GM18873 (cell line): ENCODE measurements at regions not wholly inside any gene's neighbourhood (a gene's known extent, or its start where the extent isn't known, plus 50 kb on each side); places are given as distances from the start of the nearest gene placed in this dataset.
"Not testable (repeated sequence)": the region's sequence is repeated elsewhere in the genome, so short reads cannot be mapped to it uniquely, and the experiment has no call there.

Experiments used
- ATAC-seq: cut with Tn5 transposase; IDR thresholded peaks from one replicate; pipeline ENCODE4 v1.9.1; 2021; ENCODE audit warnings: mild to moderate bottlenecking, moderate library complexity, moderate number of reproducible peaks; ENCODE audit not compliant: unreplicated experiment, low FRiP score

DNA sequence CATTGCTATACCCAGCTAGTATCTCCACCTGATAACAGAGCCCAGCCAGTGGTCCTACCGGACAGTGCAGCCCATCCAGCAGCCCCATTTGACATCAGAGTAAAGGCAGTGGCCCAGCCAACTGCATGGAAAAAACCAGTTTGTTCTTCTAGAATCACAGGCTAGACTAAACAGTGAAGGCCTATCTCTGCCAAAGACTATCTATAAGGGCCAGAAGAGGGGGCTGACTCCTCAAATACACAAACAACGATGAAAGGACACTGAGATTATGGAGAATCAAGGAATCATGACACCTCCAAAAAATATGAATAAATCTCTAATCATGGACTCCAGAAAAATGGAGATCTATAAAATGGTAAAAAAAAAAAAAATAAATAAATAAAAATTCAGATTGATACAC lies 546.4 kb upstream of the HTR2C start:
- ATAC-seq, result no peak

- no peak for ATAC-seq
Observed at GRCh38 chrX:114028907-114029662, 554.8 kb upstream of the HTR2C start.

- no peak for ATAC-seq
Observed at GRCh38 chrX:114017086-114017485, 566.8 kb upstream of the HTR2C start.

GRCh38 chrX:114015966-114016365 lies 567.9 kb upstream of the HTR2C start:
- no peak for ATAC-seq

DNA sequence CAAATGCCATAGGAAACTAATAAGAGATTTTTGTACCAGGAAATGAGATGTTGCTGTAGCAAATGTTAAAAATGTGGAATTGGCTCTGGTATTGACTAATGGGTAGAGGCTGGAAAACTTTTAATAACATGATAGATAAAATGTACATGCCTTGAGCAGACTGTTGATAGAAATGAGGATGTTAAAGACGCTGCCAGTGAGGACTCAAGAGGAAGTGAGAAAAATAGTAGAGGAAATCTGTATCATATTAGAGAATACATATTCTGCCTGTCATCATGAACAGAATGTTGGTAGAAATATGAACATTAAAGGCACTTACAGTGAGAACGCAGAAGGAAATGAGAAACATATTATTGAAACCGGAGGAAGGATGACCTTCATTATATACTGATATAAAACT lies 577.2 kb upstream of the HTR2C start:
- no peak for ATAC-seq

GRCh38 chrX:113996781-113997180 lies 587.1 kb upstream of the HTR2C start:
- ATAC-seq, result no peak

- not testable (repeated sequence) for ATAC-seq
Observed at GRCh38 chrX:113991720-113992119, 592.2 kb upstream of the HTR2C start.

DNA sequence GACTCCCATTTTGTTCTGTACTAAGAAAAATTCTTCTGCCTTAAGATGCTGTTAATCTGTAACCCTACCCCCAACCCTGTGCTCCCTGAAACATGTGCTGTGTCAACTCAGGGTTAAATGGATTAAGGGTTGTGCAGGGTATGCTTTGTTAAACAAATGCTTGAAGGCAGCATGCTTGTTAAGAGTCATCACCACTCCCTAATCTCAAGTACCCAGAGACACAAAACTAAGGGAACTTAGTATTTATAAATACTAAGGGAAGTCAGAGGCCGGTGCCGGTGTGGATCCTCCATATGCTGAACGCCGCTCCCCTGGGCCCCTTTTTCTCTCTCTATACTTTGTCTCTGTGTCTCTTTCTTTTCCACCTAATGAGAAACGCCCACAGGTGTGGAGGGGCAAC lies 593.2 kb upstream of the HTR2C start:
- not testable (repeated sequence) for ATAC-seq

DNA sequence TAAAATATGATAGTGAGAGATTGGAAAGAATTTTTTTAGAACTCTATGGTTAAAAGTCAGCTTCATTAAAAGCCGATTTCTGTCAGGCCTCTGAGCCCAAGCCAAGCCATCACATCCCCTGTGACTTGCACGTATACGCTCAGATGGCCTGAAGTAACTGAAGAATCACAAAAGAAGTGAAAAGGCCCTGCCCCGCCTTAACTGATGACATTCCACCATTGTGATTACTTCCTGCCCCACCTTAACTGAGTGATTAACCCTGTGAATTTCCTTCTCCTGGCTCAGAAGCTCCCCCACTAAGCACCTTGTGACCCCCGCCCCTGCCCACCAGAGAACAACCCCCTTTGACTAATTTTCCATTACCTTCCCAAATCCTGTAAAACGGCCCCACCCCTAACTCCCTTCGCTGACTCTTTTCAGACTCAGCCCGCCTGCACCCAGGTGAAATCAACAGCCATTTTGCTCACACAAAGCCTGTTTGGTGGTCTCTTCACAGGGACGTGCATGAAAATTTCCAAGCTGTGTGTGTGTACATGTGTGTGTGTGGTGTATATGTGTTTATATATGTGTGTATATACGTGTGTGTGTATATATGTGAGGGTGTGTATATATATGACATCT lies 595.5 kb upstream of the HTR2C start:
- ATAC-seq, result not testable (repeated sequence)

DNA sequence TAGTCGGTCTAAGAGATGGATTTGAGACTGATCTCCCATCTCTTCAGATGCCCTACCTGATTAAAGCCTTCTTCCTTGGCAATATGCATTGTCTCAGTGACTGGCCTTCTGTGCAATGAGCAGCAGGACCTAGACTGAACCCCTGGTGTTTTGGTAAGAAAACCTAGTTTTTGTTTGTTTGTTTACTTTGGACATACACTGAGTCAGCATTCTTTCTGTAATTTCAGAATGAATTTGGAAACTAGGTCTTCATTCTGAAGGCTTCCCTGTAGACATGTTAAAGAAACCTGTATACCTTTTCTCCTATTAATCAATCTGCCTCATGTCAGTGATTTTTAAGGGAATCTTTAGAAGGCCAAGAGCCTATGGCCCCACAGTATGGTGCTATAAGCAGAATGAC lies 597.5 kb upstream of the HTR2C start:
- no peak for ATAC-seq

DNA sequence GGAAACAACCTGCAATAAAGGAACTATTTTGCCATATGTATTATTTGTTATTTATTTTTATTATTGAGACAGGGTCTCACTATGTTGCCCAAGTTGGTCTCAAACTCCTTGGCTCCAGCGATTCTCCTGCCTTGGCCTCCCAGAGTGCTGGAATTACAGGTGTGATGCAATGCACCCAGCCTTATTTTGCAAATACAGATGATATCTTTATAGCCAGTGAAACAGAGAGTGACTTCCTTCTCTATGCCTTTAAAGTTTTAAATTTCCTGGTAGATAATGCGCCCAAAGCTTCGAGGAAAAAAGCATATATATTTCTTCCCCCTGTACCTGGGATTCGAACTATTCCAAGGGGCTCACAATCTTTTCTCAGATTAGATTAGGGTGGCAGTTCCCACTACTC lies 601.1 kb upstream of the HTR2C start:
- ATAC-seq, result no peak

DNA sequence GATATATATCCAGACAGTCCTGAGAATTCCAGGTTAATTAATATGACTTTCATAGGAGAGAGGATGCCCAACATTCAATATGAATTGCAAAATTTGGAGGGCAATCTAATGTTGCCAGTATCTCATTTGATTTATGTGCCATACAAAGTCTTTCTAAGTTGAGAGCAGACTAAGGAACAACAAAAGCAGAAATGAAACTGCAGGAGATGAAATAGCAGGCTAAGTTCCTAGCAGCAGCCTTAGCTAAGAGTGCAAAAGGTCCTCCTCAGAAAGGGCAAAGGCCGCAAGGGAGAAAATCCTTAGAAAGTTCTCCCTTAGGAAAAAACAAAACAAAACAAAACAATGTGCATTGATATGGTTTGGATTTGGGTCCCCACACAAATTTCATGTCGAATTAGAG lies 602.9 kb upstream of the HTR2C start:
- ATAC-seq, result no peak

- no peak for ATAC-seq
Observed at GRCh38 chrX:113977887-113978286, 606.0 kb upstream of the HTR2C start.

DNA sequence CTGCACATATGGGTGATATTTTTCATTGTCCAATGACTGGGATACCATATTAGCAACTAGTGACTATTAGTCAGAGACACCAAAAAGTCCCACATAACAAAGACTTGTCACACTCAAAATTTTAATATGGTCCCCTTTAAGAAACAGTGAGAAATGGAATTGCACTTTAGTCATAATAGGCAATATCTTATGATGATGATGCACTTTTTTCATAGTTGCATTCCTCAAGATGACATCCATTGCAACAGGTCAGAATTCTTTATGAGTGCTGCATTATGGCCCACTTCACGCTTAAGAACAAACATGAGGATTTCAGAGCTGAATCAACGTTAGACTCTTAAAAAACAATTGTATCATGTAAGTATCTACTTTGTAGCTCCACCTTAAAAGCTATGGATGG lies 608.4 kb upstream of the HTR2C start:
- ATAC-seq, result no peak

DNA sequence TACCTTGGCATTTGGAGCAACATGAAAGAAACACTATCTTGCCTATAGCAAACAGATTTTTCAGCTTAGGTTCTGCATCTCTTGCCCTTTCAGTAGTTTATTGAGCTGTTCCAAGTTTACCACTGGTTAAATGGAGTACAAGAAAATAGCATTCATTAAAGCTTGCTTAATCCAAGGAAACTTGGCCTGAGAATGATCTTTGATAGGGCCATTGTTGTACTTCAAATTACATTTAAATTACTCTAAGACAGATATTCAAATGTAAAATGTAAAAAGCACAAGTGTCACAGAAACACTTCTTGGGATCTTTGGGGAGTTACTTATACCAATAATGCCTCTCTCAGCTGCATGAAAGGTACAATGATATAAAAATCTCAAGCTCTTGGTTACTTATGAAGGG lies 609.0 kb upstream of the HTR2C start:
- no peak for ATAC-seq

- ATAC-seq, result no peak
Observed at GRCh38 chrX:113973706-113974105, 610.2 kb upstream of the HTR2C start.

DNA sequence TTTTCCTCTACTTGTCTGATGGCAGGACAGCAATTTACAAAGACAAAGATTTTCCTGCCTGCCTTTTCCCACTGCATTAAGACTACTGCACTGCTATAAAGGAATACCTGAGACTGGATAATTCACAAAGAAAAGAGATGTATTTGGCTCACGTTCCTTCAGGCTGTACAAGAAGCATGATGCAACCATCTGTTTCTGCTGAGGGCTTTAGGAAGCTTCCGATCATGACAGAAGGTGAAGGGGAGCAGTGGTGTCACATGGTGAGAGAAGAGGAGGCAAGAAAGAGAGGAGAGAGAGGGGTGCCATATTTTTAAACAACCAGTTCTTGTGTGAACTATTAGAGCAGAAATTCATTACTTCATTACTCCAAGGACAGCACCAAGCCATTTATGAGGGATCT lies 617.1 kb upstream of the HTR2C start:
- ATAC-seq, result no peak

GRCh38 chrX:113962343-113962742 lies 621.5 kb upstream of the HTR2C start:
- no peak for ATAC-seq

GRCh38 chrX:113959912-113960626 lies 623.8 kb upstream of the HTR2C start:
- no peak for ATAC-seq

DNA sequence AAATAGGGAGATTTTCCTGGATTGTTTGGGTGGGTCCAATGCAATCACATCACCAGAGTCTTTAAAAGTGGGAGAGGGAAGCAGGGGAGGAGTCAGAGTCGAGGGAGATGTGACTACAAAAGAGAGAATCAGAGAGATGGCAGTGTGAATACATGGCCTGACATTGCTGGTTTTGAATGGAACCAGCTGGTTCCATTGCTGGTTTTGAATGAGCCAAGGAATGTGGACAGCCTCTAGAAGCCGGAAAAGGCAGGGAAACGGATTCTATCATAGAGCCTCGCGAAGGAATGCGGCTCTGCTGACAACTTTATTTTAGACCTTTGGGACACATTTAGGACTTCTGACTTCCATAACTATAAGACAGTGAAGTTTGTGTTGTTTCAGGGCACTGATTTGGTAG lies 627.0 kb upstream of the HTR2C start:
- ATAC-seq, result no peak

GRCh38 chrX:113954297-113954696 lies 629.6 kb upstream of the HTR2C start:
- no peak for ATAC-seq
